ENCODE measurements at regions not wholly inside any gene's neighbourhood (a gene's known extent, or its start where the extent isn't known, plus 50 kb on each side); places are given as distances from the start of the nearest gene placed in this dataset.

GRCh38 chr7:54967377-54967776 lies 51.4 kb upstream of the EGFR start:
- no peaks in the 10 kb centered on the region for H3K36me3 ChIP-seq
- no peaks in the 10 kb centered on the region for H4K20me1 ChIP-seq
- no peak overlapping the region for H3K27ac ChIP-seq
- H3K9ac ChIP-seq = no peak overlapping the region
- no peak for TF ChIP-seq Cebpa-rat (IDR thresholded peaks at IDR 0.05)
- H3K27me3 ChIP-seq = no peaks in the 10 kb centered on the region
- H3K4me3 ChIP-seq = no peak overlapping the region
- no peak overlapping the region for H3K4me2 ChIP-seq
- H3K4me1 ChIP-seq = no peaks in the 10 kb centered on the region
- H3K9me3 ChIP-seq = no peaks in the 10 kb centered on the region

- Histone ChIP-seq H3K4me2 (no peak overlapping the region), H3K4me3 (no peak overlapping the region), H3K27ac (no peak overlapping the region), H3K27me3 (no peaks in the 10 kb centered on the region), H3K9ac (no peak overlapping the region), H3K4me1 (no peaks in the 10 kb centered on the region), H4K20me1 (no peaks in the 10 kb centered on the region), H3K9me3 (no peaks in the 10 kb centered on the region; the same call in 1 of the 2 replicates), H3K36me3 (no peaks in the 10 kb centered on the region)
- TF ChIP-seq Cebpa-rat (IDR thresholded peaks at IDR 0.05) = no peak
These were observed 50.8 kb upstream of the EGFR start for GRCh38 chr7:54968018-54968417.

Data from BLaER1 (cell line).